ENCODE measurements at regions not wholly inside any gene's neighbourhood (a gene's known extent, or its start where the extent isn't known, plus 50 kb on each side); places are given as distances from the start of the nearest gene placed in this dataset.

- Histone ChIP-seq H3K9me3 (ENCODE audit: control insufficient read depth, low read depth, low read length) (no peaks in the 10 kb centered on the region), H2BK120ac (ENCODE audit: low read depth, low read length, poor library complexity, severe bottlenecking) (no peak overlapping the region), H3K4me2 (ENCODE audit: insufficient read depth, insufficient read length, low read length) (no peak overlapping the region), H2BK5ac (ENCODE audit: insufficient read length, low read length) (no peak overlapping the region), H2AK5ac (ENCODE audit: insufficient read length, low read length) (no peak overlapping the region), H2BK20ac (ENCODE audit: low read depth, low read length, poor library complexity, severe bottlenecking) (no peak overlapping the region), H3K23me2 (ENCODE audit: insufficient read length, low read depth, low read length, poor library complexity, severe bottlenecking) (no peaks in the 10 kb centered on the region), H4K8ac (replicated peaks; ENCODE audit: insufficient read length, low read depth, low read length) (no peak overlapping the region), H3K56ac (ENCODE audit: insufficient read length, low read depth, low read length) (no peak overlapping the region), H3K79me2 (ENCODE audit: insufficient read depth, low read length) (no peaks in the 10 kb centered on the region), H2BK12ac (ENCODE audit: insufficient read length, low read depth, low read length) (no peak overlapping the region), H3K18ac (ENCODE audit: insufficient read length, low read depth, low read length) (no peak overlapping the region), H3K23ac (ENCODE audit: insufficient read length, low read depth, low read length) (no peak overlapping the region), H4K20me1 (ENCODE audit: control insufficient read depth, insufficient read depth, insufficient read length) (no peaks in the 10 kb centered on the region), H3K27ac (ENCODE audit: insufficient read length, low read depth, low read length) (no peak overlapping the region), H3T11ph (ENCODE audit: low read length) (no peak overlapping the region), H3K14ac (ENCODE audit: insufficient read depth, low read length) (no peak overlapping the region), H3K9ac (ENCODE audit: extremely low read depth, insufficient read length, low read length) (no peak overlapping the region), H4K91ac (ENCODE audit: insufficient read length, low read depth, low read length) (no peak overlapping the region), H3K79me1 (ENCODE audit: insufficient read depth, low read depth, low read length, poor library complexity, severe bottlenecking) (no peaks in the 10 kb centered on the region), H3K4ac (ENCODE audit: low read depth, low read length) (no peak overlapping the region), H3K4me1 (ENCODE audit: insufficient read depth, low read length) (no peaks in the 10 kb centered on the region), H2BK15ac (ENCODE audit: low read depth, low read length) (no peak overlapping the region), H4K5ac (ENCODE audit: insufficient read length, low read depth, low read length) (no peak overlapping the region), H3K27me3 (ENCODE audit: insufficient read depth, low read length) (no peaks in the 10 kb centered on the region), H2AFZ (ENCODE audit: low read length) (no peak overlapping the region)
- Mint-ChIP-seq H3K27ac (no peak overlapping the region), H3K9me3 (no peaks in the 10 kb centered on the region; a peak in 1 of 5 replicates), H3K4me3 (no peak overlapping the region), H3K27me3 (ENCODE audit: low read depth) (no peaks in the 10 kb centered on the region), H3K4me1 (no peaks in the 10 kb centered on the region), H3K36me3 (ENCODE audit: insufficient read depth in 1 of 3, low read depth in 3 of 3) (no peaks in the 10 kb centered on the region)
- no peak for DNase-seq
- TF ChIP-seq CTCF (conservative IDR thresholded peaks at IDR 0.05) = no peak
- WGBS (ENCODE audit: extremely low coverage, insufficient read length, low lambda C conversion rate) = no CpG with 5 or more reads among the region's 3 CpGs
Measured at GRCh38 chr18:76604935-76605240, 109.8 kb upstream of the ZNF516 start.
